HK-2 (cell line): ENCODE measurements at regions not wholly inside any gene's neighbourhood (a gene's known extent, or its start where the extent isn't known, plus 50 kb on each side); places are given as distances from the start of the nearest gene placed in this dataset.
A peak's percentile ranks its signal among the peaks of the same experiment; 100 is the strongest.
"Not testable (repeated sequence)": the region's sequence is repeated elsewhere in the genome, so short reads cannot be mapped to it uniquely, and the experiment has no call there.

ENCODE experiments used
- DNase-seq: peaks from one replicate; pipeline ENCODE4 v3.0.0-alpha.2; 2018; ENCODE audit not compliant: unreplicated experiment

DNA sequence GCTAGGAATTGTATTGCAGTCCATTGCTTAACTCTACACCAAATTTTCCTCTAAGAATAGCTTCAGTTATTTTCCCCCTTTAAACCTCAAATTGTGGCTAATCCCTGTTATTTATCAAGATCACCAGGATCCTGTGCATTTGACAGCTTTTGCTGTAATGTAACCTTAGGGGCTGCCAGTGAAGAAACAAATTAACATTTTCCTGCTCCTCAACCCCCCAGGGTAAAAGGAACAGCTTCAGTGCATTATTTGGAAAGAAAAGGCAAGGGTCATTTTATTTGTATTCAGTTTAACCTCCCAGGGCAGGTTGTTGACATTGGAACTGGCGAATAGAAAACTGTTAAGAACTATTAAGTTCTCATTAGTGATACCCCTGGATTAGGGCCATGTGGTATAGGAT is 57.0 kb downstream of the PCDH20 start:
- no peak for DNase-seq

GRCh38 chr13:61350341-61350740 is 65.3 kb downstream of the PCDH20 start:
- DNase-seq = no peak

- no peak for DNase-seq
Measured at GRCh38 chr13:61339054-61339621, 76.5 kb downstream of the PCDH20 start.

DNA sequence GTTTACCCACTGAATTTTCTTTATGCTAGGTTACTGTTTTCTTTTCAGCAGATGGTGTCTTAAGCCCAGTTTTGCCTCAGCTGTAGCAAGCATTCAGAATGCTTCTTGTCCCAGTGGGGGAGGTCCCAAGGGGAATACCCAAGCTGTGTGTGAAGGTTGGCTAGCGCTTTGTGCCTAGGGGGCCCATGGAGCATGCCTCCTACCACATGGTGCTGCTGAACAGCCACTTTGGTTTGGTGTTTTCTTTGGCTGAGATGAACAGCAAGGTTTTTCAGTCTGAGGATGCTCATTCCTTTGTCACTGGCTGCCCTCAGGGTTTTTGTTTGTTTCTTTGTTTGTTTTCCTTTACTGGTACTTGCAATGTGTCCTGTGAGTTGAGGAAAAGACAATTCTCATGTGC is 99.0 kb downstream of the PCDH20 start:
- no peak for DNase-seq

GRCh38 chr13:61294467-61295191 is 121.0 kb downstream of the PCDH20 start:
- peak; percentile 42 for DNase-seq

- DNase-seq = peak; percentile 16
Measured at GRCh38 chr13:61286148-61286745, 129.4 kb downstream of the PCDH20 start.

DNA sequence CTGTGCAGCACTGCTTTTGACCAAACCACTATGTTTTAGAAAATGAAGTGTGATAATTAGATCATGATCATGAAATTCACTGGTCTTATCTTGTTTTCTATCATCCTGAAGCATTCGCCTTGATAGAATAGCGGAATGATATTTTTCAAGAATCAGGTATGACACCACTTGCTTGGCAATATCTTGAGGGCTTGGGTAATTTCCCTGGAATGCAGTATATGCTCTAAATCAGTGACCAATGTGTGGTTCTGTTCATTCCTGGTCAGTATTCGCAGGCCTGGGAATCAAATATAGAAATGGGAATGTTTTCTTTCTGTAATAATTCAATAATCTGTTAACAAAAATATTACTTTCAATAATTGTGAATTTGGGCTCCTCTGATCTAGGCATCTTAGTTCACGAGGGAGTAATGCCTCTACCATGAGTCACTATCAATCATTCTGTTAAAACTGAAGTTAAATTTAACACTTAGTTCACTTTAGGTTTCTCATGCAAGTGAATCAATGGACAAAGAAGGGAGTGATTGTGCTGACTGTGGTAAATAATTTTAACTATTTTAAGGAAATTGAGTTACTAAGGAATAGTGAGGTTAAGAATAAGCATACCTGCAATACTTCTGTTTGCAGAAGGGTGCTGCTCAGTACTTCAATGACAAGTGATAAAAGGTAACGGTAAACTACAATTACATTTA is 137.9 kb downstream of the PCDH20 start:
- no peak for DNase-seq

DNA sequence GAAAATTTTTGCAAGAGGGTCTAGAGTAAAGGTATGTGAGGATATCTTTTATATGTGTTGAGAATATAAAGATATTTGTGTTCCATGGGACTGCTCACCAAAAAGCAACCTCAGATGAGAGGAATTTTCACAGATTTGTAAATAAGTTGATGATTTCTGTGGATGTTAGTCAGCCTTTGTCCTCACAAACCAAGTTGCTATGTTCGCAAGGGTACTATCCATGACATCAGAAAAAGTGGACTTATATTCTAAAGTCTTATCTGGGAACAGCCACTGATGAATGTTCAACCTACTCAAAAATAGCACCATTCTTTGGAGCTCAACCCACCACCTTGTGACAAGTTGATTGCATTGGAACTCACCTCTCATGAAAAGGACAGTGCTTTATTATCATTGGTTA is 138.6 kb downstream of the PCDH20 start:
- no peak for DNase-seq

GRCh38 chr13:61276401-61276800 is 139.2 kb downstream of the PCDH20 start:
- DNase-seq = no peak

GRCh38 chr13:61275736-61276135 is 139.9 kb downstream of the PCDH20 start:
- DNase-seq = no peak

- no peak for DNase-seq
Measured at GRCh38 chr13:61275251-61275650, 140.4 kb downstream of the PCDH20 start.

- not testable (repeated sequence) for DNase-seq
Measured at GRCh38 chr13:61266896-61267295, 148.8 kb downstream of the PCDH20 start.

DNA sequence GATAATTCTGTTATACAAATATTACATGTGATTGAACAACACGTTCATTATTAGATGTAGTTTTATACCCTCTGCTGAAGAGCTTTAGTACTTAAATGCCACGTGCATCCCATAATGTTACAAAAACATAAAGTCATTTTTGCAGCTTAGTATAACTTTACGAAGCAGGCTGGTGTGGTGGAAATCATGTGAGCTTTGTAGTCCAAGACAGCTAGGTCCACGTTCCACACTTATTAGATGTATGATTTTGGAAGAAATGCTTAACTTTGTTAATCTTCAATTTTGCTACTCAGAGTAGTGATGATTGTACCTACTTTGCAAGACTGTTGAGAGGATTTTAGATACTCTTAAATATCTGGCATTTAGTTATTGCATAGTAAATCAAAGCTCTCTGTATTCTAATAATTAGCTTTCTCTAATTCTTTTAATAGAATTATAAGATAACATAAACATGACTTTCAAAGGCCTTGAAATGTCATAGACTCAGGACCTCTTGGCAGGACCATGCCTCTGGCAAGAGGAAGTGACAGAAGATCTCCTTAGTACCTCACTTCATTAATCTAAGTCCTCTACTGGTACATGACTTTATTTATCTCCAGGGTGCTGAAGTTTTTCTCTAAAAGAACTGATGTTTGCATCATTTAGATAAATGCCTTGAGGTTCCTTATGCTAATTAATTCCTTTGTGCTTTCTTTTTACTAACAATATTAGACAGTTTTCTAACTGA is 153.7 kb downstream of the PCDH20 start:
- no peak for DNase-seq

DNA sequence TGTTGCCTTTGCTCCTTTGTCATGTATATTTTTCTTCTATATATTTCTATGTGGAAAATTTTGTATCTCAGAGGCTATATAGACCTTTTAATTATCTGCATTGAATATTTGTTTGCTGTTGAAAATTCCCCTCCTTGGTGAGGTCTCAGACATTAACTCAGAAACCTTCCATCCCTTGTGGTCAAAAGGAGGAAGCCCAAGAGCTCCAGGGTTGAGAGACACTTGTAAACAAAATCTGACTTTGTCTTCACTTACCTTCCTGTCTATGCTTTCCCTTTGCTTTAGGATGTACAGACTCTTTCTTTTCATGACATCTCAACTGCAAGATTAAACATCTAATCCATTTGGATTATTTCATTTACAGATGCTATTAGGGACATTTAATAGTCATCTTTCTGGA is 157.5 kb downstream of the PCDH20 start:
- no peak for DNase-seq

DNA sequence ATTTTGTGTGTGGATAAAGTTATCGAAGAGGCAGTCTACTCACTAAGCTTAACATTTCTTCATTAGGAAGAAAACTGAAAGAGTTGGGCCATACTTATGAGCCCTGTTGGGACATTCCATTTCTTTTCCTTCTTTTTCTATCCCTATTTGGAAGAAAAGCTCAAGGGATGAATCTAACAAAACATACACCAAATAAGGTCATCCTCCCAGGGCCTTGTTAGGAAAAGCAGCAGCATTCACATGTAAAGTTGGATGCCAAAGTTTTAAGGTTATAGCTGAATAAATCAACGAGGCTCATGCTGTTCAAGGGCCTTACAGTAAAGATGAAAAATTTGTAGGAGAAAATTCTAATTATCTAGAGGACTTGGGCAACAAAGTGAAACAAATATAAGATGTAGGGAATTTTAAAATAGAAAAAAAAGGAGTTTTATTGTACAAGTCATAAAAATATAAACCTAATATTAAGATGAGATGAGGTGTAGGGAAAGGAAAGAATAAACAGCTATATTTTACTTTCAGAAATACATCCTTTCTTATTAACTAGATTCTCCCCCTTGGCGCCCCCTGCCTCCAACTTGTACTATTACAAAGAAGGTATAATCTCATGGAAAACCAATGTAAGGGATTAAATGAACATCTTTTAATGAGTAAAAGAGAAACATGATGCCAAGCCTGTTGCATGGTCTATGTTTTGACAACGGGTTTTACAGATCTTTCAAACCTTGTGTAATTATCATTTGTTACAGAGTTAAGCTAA is 160.4 kb downstream of the PCDH20 start:
- no peak for DNase-seq

GRCh38 chr13:61253105-61253877 is 162.4 kb downstream of the PCDH20 start:
- no peak for DNase-seq

- DNase-seq = no peak
Measured at GRCh38 chr13:61252213-61252612, 163.4 kb downstream of the PCDH20 start.

DNA sequence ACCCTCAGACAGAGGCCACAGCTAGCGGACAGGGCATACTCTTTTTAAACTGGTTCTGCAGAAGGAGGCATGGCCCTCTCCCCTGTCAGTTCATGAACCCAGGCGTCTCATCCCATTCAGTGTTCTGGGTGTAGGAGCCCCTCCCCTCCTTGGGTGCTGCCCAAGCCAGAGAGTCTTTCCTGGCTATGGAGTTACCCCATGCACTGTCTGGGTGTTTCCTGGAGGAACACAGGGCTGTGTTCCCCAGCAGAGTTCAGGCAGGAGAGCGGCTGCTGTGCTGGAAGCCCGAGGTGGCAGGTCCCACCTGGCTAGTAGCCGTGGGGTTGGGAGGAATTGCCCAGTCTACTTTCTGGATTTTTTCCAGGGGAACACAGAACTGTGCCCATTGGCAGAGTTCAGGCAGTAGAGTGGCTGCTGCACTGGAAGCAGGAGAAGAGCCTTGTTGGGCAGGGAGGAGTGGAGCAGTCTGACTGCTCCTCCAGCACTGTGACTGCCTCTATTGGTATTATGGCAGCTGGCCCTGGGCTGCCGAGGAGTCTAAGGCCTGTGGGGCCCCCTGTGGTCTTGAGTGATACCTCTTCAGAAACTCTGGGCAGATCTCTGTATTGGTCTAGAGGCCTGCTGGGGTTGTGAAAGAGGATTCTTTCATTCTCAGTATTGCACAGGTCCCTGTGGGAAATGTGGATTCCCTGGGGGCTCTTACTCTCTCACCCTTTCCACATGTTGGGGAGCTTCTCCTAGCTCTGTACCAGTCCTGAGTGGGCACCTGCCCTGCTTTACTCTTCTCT is 168.3 kb downstream of the PCDH20 start:
- no peak for DNase-seq

DNA sequence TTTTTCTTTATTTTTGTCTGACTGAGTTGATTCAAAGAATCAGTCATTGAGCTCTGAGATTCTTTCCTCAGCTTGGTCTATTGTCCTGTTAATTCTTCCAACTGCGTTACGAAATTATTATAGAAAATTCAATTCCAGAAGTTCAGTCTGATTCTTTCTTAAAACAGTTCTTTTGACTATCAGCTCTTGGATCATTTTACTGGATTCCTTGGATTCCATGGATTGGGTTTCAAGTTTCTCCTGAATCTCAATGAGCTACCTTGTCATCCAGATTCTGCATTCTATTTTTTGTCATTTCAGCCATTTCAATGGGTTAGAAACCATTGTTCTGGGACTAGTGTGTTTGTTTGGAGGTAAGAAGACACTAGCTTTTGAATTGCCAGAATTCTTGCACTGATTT is 169.3 kb downstream of the PCDH20 start:
- no peak for DNase-seq

DNA sequence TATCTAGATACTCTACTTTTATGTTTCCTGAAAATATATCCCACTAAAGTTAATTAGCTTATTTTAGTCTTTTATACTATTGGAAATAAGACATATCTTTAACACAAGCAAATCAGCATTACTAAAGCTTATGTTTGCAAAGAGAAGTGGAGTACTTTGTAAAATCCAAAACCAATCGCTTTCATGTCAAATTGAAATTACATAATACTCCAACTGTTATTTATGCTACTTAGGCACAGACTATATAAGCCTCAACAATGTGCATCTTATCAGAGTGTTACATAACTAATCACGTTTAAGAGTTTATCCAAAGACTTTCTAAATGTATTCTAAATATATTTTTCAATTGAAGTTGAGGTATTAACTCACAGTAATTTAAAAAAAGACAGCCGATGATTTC is 200.0 kb downstream of the PCDH20 start:
- DNase-seq = no peak
